H1 (cell line): ENCODE measurements at regions not wholly inside any gene's neighbourhood (a gene's known extent, or its start where the extent isn't known, plus 50 kb on each side); places are given as distances from the start of the nearest gene placed in this dataset.

ENCODE experiments used
- CTCF ChIA-PET: fragments of 300-600 bp; sonication (Branson Sonifier 250); formaldehyde crosslinking; loops from one replicate; lab custom pipeline; 2021; ENCODE audit not compliant: partially characterized antibody; lab: Charles Lee
- POLR2A ChIA-PET: fragments of 300-600 bp; sonication (Branson Sonifier 250); formaldehyde crosslinking; loops from one replicate; lab custom pipeline; 2021; ENCODE audit warnings: inconsistent platforms; ENCODE audit not compliant: partially characterized antibody; lab: Charles Lee
- DNase-seq, 2 experiments: peaks; one replicate each; pipeline versions ENCODE4 v3.0.0 to v3.0.0-alpha.2; 2010 to 2022; ENCODE audit warnings: low spot score in 2 of 2, low read depth in 1 of 2, mixed read lengths in 1 of 2
- FAIRE-seq: peaks from 2 replicates; lab custom pipeline; 2011; peaks lifted over from hg19 to GRCh38; lab: Jason Lieb, UNC
- H2AFZ ChIP-seq: 2 replicates; pipeline ENCODE4 v1.8.1; 2012; ENCODE audit warnings: low read length, inconsistent platforms
- H2AK5ac ChIP-seq: 2 replicates; pipeline ENCODE4 v1.6.1; 2013; ENCODE audit warnings: low read depth, low read length
- H2BK120ac ChIP-seq: replicated peaks from 2 replicates; pipeline ENCODE3; 2013; ENCODE audit warnings: low read depth, low read length, inconsistent platforms
- H2BK12ac ChIP-seq: 2 replicates; pipeline ENCODE4 v1.6.1; 2013; ENCODE audit warnings: low read depth, low read length
- H2BK15ac ChIP-seq: 2 replicates; pipeline ENCODE4 v1.6.1; 2013; ENCODE audit warnings: low read length
- H2BK20ac ChIP-seq: 2 replicates; pipeline ENCODE4 v1.6.1; 2013; ENCODE audit warnings: low read length
- H2BK5ac ChIP-seq: 2 replicates; pipeline ENCODE4 v1.6.1; 2013; ENCODE audit warnings: low read depth, low read length
- H3K14ac ChIP-seq: 2 replicates; pipeline ENCODE4 v1.6.1; 2013; ENCODE audit warnings: inconsistent platforms; ENCODE audit not compliant: insufficient read length
- H3K18ac ChIP-seq: 2 replicates; pipeline ENCODE4 v1.6.1; 2013; ENCODE audit warnings: low read length; ENCODE audit errors: extremely low read depth
- H3K23ac ChIP-seq: 2 replicates; pipeline ENCODE4 v1.6.1; 2013; ENCODE audit warnings: inconsistent platforms; ENCODE audit not compliant: insufficient read length
- H3K23me2 ChIP-seq: 2 replicates; pipeline ENCODE4 v1.6.1; 2013; ENCODE audit warnings: low read depth, low read length
- H3K27ac ChIP-seq: 2 replicates; pipeline ENCODE4 v1.6.1; 2011; ENCODE audit warnings: low read depth, low read length, inconsistent platforms
- H3K27me3 ChIP-seq, 4 experiments: replicated peaks in 1 of 4; 1 replicate in 1 of 4; 2 replicates in 3 of 4; pipeline versions ENCODE4 v1.6.1 to v1.8.1; 2011 to 2013; ENCODE audit warnings: low read length in 3 of 4, mild to moderate bottlenecking in 3 of 4, inconsistent platforms in 2 of 4, mixed read lengths in 2 of 4, moderate library complexity in 1 of 4; ENCODE audit not compliant: control insufficient read depth in 3 of 4, insufficient read depth in 3 of 4; ENCODE audit errors: extremely low read depth in 1 of 4
- H3K36me3 ChIP-seq, 4 experiments: 2 replicates each; pipeline versions ENCODE4 v1.6.1 to v1.8.1; 2011 to 2013; ENCODE audit warnings: mild to moderate bottlenecking in 4 of 4, low read length in 3 of 4, moderate library complexity in 2 of 4, control low read depth in 1 of 4, inconsistent platforms in 1 of 4; ENCODE audit not compliant: insufficient read depth in 4 of 4, control insufficient read depth in 2 of 4
- H3K4ac ChIP-seq: replicated peaks from 2 replicates; pipeline ENCODE3; 2013; ENCODE audit warnings: low read length, low read depth, mixed read lengths, inconsistent platforms; ENCODE audit not compliant: insufficient read length
- H3K4me1 ChIP-seq, 4 experiments: replicated peaks in 1 of 4; 1 replicate in 1 of 4; 2 replicates in 3 of 4; pipeline versions ENCODE4 v1.6.1 to v1.8.1; 2011 to 2013; ENCODE audit warnings: low read length in 3 of 4, inconsistent platforms in 2 of 4, mixed read lengths in 1 of 4; ENCODE audit not compliant: insufficient read depth in 4 of 4, control insufficient read depth in 3 of 4
- H3K4me2 ChIP-seq, 2 experiments: 2 replicates each; pipeline versions ENCODE4 v1.6.1 to v1.8.1; 2011 to 2013; ENCODE audit warnings: low read depth in 2 of 2, low read length in 2 of 2, control low read depth in 1 of 2, inconsistent platforms in 1 of 2, mild to moderate bottlenecking in 1 of 2; ENCODE audit not compliant: insufficient read depth in 1 of 2
- H3K4me3 ChIP-seq, 4 experiments: fragments of 200-600, 300-600 bp in 1 of 4; sonication (generic), shearing (Covaris generic), sonication (Bioruptor Twin) in 1 of 4; 2 replicates each; pipeline versions ENCODE4 v1.5.1 to v1.8.1; 2011 to 2016; ENCODE audit warnings: low read length in 4 of 4, low read depth in 3 of 4, control low read depth in 2 of 4, inconsistent platforms in 2 of 4, mild to moderate bottlenecking in 2 of 4, mixed read lengths in 1 of 4, moderate library complexity in 1 of 4; ENCODE audit not compliant: insufficient read depth in 2 of 4; ENCODE audit errors: extremely low read depth in 1 of 4
- H3K56ac ChIP-seq: replicated peaks from 2 replicates; pipeline ENCODE3; 2013; ENCODE audit warnings: low read depth, mild to moderate bottlenecking, mixed read lengths, low read length, inconsistent platforms; ENCODE audit not compliant: insufficient read length
- H3K79me1 ChIP-seq: 2 replicates; pipeline ENCODE4 v1.6.1; 2013; ENCODE audit warnings: low read depth, low read length, control low read depth
- H3K79me2 ChIP-seq, 2 experiments: 2 replicates each; pipeline versions ENCODE4 v1.6.1 to v1.8.1; 2012 to 2013; ENCODE audit warnings: low read length in 2 of 2, mild to moderate bottlenecking in 2 of 2, inconsistent platforms in 1 of 2; ENCODE audit not compliant: insufficient read depth in 2 of 2, control insufficient read depth in 1 of 2
- H3K9ac ChIP-seq, 4 experiments: replicated peaks in 1 of 4; 1 replicate in 1 of 4; 2 replicates in 3 of 4; pipeline versions ENCODE4 v1.6.1 to v1.8.1; 2011 to 2013; ENCODE audit warnings: low read depth in 3 of 4, low read length in 3 of 4, control low read depth in 2 of 4, mild to moderate bottlenecking in 2 of 4, moderate library complexity in 2 of 4, inconsistent platforms in 1 of 4; ENCODE audit errors: extremely low read depth in 1 of 4
- H3K9me3 ChIP-seq, 2 experiments: 2 replicates each; pipeline versions ENCODE4 v1.6.1 to v1.8.1; 2012 to 2013; ENCODE audit warnings: mild to moderate bottlenecking in 2 of 2, moderate library complexity in 2 of 2, control low read depth in 1 of 2, inconsistent platforms in 1 of 2, low read depth in 1 of 2, low read length in 1 of 2, mixed read lengths in 1 of 2; ENCODE audit not compliant: insufficient read depth in 2 of 2
- H4K20me1 ChIP-seq, 2 experiments: replicated peaks in 1 of 2; 2 replicates each; pipeline versions ENCODE3 to v1.8.1; 2011 to 2013; ENCODE audit warnings: inconsistent platforms in 2 of 2, low read length in 2 of 2, mild to moderate bottlenecking in 1 of 2; ENCODE audit not compliant: insufficient read depth in 2 of 2, control insufficient read depth in 1 of 2
- H4K5ac ChIP-seq: 2 replicates; pipeline ENCODE4 v1.6.1; 2013; ENCODE audit warnings: low read length, low read depth, mixed read lengths, inconsistent platforms; ENCODE audit not compliant: insufficient read length
- H4K8ac ChIP-seq: 2 replicates; pipeline ENCODE4 v1.8.0; 2013; ENCODE audit warnings: mild to moderate bottlenecking, moderate library complexity, low read length, inconsistent platforms; ENCODE audit not compliant: insufficient read depth; ENCODE audit errors: extremely low read depth
- H4K91ac ChIP-seq: replicated peaks from 2 replicates; pipeline ENCODE3; 2013; ENCODE audit warnings: low read length, mixed read lengths, inconsistent platforms; ENCODE audit not compliant: insufficient read length
- KDM1A ChIP-seq: fragments of 200-600, 300-600 bp; sonication (generic); IDR thresholded peaks from 2 replicates; pipeline ENCODE4 v1.7.1; 2016; ENCODE audit warnings: mild to moderate bottlenecking, low read length, borderline replicate concordance
- SAP30 ChIP-seq: fragments of 300-600 bp; sonication (generic); IDR thresholded peaks from 2 replicates; pipeline ENCODE4 v1.7.1; 2012; ENCODE audit warnings: low read length, moderate library complexity, mild to moderate bottlenecking, inconsistent platforms; ENCODE audit not compliant: insufficient read depth, insufficient replicate concordance
- WGBS, 2 experiments: shearing (Covaris generic) in 1 of 2; methylation state at CpG; one replicate each; pipeline versions ENCODE4 v1.1.6 to v1.1.7; 2013 to 2015; ENCODE audit warnings: low lambda C conversion rate in 2 of 2, mixed read lengths in 2 of 2, inconsistent platforms in 1 of 2, low coverage in 1 of 2, missing lambda C conversion rate in 1 of 2; ENCODE audit not compliant: insufficient replicate concordance in 2 of 2, insufficient coverage in 1 of 2, insufficient read length in 1 of 2; ENCODE audit errors: extremely low coverage in 1 of 2, missing lambda C conversion rate in 1 of 2; 5-methylcytosine and 5-hydroxymethylcytosine counted together

- CTCF ChIA-PET: interaction anchor here (3.6 kb wide), 1 partner anchor 10 kb away, joined by 19 read pairs; no protein-coding TSS in a partner anchor
- H3K4me2 ChIP-seq: no peak overlapping the region
- DNase-seq: no peak
- H3K79me2 ChIP-seq: no peaks in the 10 kb centered on the region
- no peaks in the 10 kb centered on the region for H3K36me3 ChIP-seq
- H4K20me1 ChIP-seq: no peaks in the 10 kb centered on the region
- H3K23ac ChIP-seq: no peak overlapping the region
- no peak overlapping the region for H2AFZ ChIP-seq
- H3K79me1 ChIP-seq: no peaks in the 10 kb centered on the region
- H3K4me3 ChIP-seq: no peak overlapping the region
- H2BK5ac ChIP-seq: no peak overlapping the region
- FAIRE-seq: no peak
- no peaks in the 10 kb centered on the region for H3K27me3 ChIP-seq
- no peaks in the 10 kb centered on the region for H3K9me3 ChIP-seq
- H3K56ac ChIP-seq: no peak overlapping the region
- H2BK15ac ChIP-seq: no peak overlapping the region
- H3K23me2 ChIP-seq: no peaks in the 10 kb centered on the region
- H3K4me1 ChIP-seq: no peaks in the 10 kb centered on the region
- no peak overlapping the region for H3K14ac ChIP-seq
- no peak overlapping the region for H2BK20ac ChIP-seq
- H2BK12ac ChIP-seq: no peak overlapping the region
- H3K9ac ChIP-seq: no peak overlapping the region
- no peak overlapping the region for H2BK120ac ChIP-seq
- WGBS, 2 experiments: no CpG with 5 or more reads among the region's 2 CpGs
- no peak overlapping the region for H2AK5ac ChIP-seq
- H3K27ac ChIP-seq: no peak overlapping the region
- H4K91ac ChIP-seq: no peak overlapping the region
- no peak overlapping the region for H4K8ac ChIP-seq
- H3K18ac ChIP-seq: no peak overlapping the region
- TF ChIP-seq SAP30 (no peak), KDM1A (peak; percentile 56; the same call in 1 of the 2 replicates)
- no peak overlapping the region for H3K4ac ChIP-seq
- no peak overlapping the region for H4K5ac ChIP-seq
- POLR2A ChIA-PET: interaction anchor here (1.8 kb wide), 1 partner anchor 9 kb away, joined by 6 read pairs; no protein-coding TSS in a partner anchor
Observed at GRCh38 chr4:4658052-4658451, 116.2 kb upstream of the STX18 start.
